PC-3 (cell line): ENCODE measurements at regions not wholly inside any gene's neighbourhood (a gene's known extent, or its start where the extent isn't known, plus 50 kb on each side); places are given as distances from the start of the nearest gene placed in this dataset.

ENCODE experiments used
- ATAC-seq: fragments of 200-7000 bp; cut with Tn5 transposase; 2 replicates; pipeline ENCODE4 v1.9.1; 2020; ENCODE audit warnings: mild to moderate bottlenecking, moderate library complexity
- BruUV-seq: library from RNA; stranded (reverse); fragments of 400-500 nt; replicated peaks from 2 replicates; lab custom pipeline; 2021; lab: Mats Ljungman, UMichigan
- CTCF ChIA-PET: fragments of 300-600 bp; sonication (Branson Sonifier 250); formaldehyde crosslinking; loops from one replicate; lab custom pipeline; 2022; ENCODE audit warnings: antibody characterized with exemption; lab: Charles Lee
- POLR2A ChIA-PET: fragments of 300-600 bp; sonication (Branson Sonifier 250); formaldehyde crosslinking; loops from one replicate; lab custom pipeline; 2022; ENCODE audit warnings: antibody characterized with exemption; ENCODE audit not compliant: unreplicated experiment; lab: Charles Lee
- DNase-seq: peaks from one replicate; pipeline ENCODE4 v3.0.0-alpha.2; 2015
- H2AFZ ChIP-seq: fragments of 300-600 bp; sonication (generic); 2 replicates; pipeline ENCODE4 v1.6.0; 2016; ENCODE audit warnings: antibody characterized with exemption, low read length
- H3F3A ChIP-seq: fragments of 300-600 bp; sonication (generic); one replicate; pipeline ENCODE4 v1.6.0; 2017; ENCODE audit warnings: antibody characterized with exemption, low read length, control low read depth, mild to moderate bottlenecking; ENCODE audit not compliant: unreplicated experiment
- H3K27ac ChIP-seq: fragments of 300-600 bp; sonication (generic); 2 replicates; pipeline ENCODE4 v1.5.1; 2016; ENCODE audit warnings: mild to moderate bottlenecking, low read length
- H3K27me3 ChIP-seq: fragments of 300-600 bp; sonication (generic); 2 replicates; pipeline ENCODE4 v1.6.1; 2016; ENCODE audit warnings: low read length, mixed read lengths
- H3K36me3 ChIP-seq: fragments of 300-600 bp; sonication (generic); 2 replicates; pipeline ENCODE4 v1.6.1; 2016; ENCODE audit warnings: low read depth, mixed run types, low read length, mixed read lengths
- H3K4me1 ChIP-seq: fragments of 300-600 bp; sonication (generic); 2 replicates; pipeline ENCODE4 v1.5.1; 2016; ENCODE audit warnings: low read length; ENCODE audit not compliant: insufficient read depth
- H3K4me2 ChIP-seq: fragments of 300-600 bp; sonication (generic); 2 replicates; pipeline ENCODE4 v1.6.0; 2016; ENCODE audit warnings: low read length
- H3K4me3 ChIP-seq: fragments of 300-600 bp; sonication (generic); 2 replicates; pipeline ENCODE4 v1.5.1; 2016; ENCODE audit warnings: mild to moderate bottlenecking, low read length, mixed read lengths
- H3K79me2 ChIP-seq: fragments of 300-600 bp; sonication (generic); 2 replicates; pipeline ENCODE4 v1.6.1; 2017; ENCODE audit warnings: low read length, mixed read lengths
- H3K9ac ChIP-seq: fragments of 300-600 bp; sonication (generic); 2 replicates; pipeline ENCODE4 v1.6.0; 2016; ENCODE audit warnings: mild to moderate bottlenecking, low read length
- H3K9me2 ChIP-seq: fragments of 300-600 bp; sonication (generic); replicated peaks from 2 replicates; pipeline ENCODE4 v1.6.1; 2016; ENCODE audit warnings: mixed run types, low read length, mixed read lengths
- H3K9me3 ChIP-seq: fragments of 300-600 bp; sonication (generic); 2 replicates; pipeline ENCODE4 v1.6.1; 2016; ENCODE audit warnings: low read length, mixed read lengths
- H4K20me1 ChIP-seq: fragments of 300-600 bp; sonication (generic); 2 replicates; pipeline ENCODE4 v1.6.1; 2016; ENCODE audit warnings: low read length, mixed read lengths
- CTCF ChIP-seq: fragments of 300-600 bp; sonication (generic); conservative IDR thresholded peaks from 2 replicates; pipeline ENCODE4 v1.5.1; 2017; ENCODE audit warnings: antibody characterized with exemption, low read depth, mild to moderate bottlenecking, low read length
- EZH2 ChIP-seq: fragments of 300-600 bp; sonication (generic); IDR thresholded peaks from one replicate; pipeline ENCODE4 v1.6.1; 2017; ENCODE audit warnings: antibody characterized with exemption, mild to moderate bottlenecking, low read length; ENCODE audit not compliant: unreplicated experiment
- EZH2phosphoT487 ChIP-seq: fragments of 300-600 bp; sonication (generic); IDR thresholded peaks from 2 replicates; pipeline ENCODE4 v1.6.1; 2018; ENCODE audit warnings: mild to moderate bottlenecking, antibody characterized with exemption, low read length, borderline replicate concordance
- intact Hi-C: fragments of 100-400 bp; cut with micrococcal nuclease; formaldehyde crosslinking; loops from 2 replicates; pipeline ENCODE4 v1.9.0; 2023

GRCh38 chr5:168156170-168156569 is 135.3 kb upstream of the WWC1 start:
- DNase-seq (no peak), ATAC-seq (no peak)
- no peak overlapping the region for H3K4me3 ChIP-seq
- no TSS peak for BruUV-seq
- H3K27me3 ChIP-seq = peaks cover 56% of the 10 kb centered on the region
- H4K20me1 ChIP-seq = no peaks in the 10 kb centered on the region
- no peaks in the 10 kb centered on the region for H3K9me2 ChIP-seq
- TF ChIP-seq CTCF (no peak), EZH2 (no peak), EZH2phosphoT487 (no peak)
- no peak overlapping the region for H3K27ac ChIP-seq
- H3K4me1 ChIP-seq = no peaks in the 10 kb centered on the region
- H3F3A ChIP-seq = no peaks in the 10 kb centered on the region
- no peak overlapping the region for H2AFZ ChIP-seq
- intact Hi-C loops = no loop called here
- H3K9ac ChIP-seq = no peak overlapping the region
- H3K36me3 ChIP-seq = no peaks in the 10 kb centered on the region
- H3K79me2 ChIP-seq = no peaks in the 10 kb centered on the region
- H3K9me3 ChIP-seq = no peaks in the 10 kb centered on the region
- POLR2A ChIA-PET = no interaction called here
- CTCF ChIA-PET = no interaction called here
- no peak overlapping the region for H3K4me2 ChIP-seq

- no peak overlapping the region for H3K27ac ChIP-seq
- no peak overlapping the region for H3K4me3 ChIP-seq
- peaks cover 51% of the 10 kb centered on the region for H3K27me3 ChIP-seq
- intact Hi-C loops = no loop called here
- no peaks in the 10 kb centered on the region for H4K20me1 ChIP-seq
- no peaks in the 10 kb centered on the region for H3K9me2 ChIP-seq
- no peaks in the 10 kb centered on the region for H3K4me1 ChIP-seq
- no peak overlapping the region for H3K4me2 ChIP-seq
- ChIA-PET POLR2A (no interaction called here), CTCF (no interaction called here)
- TF ChIP-seq EZH2 (no peak), EZH2phosphoT487 (no peak), CTCF (no peak)
- H2AFZ ChIP-seq = no peak overlapping the region
- H3K79me2 ChIP-seq = no peaks in the 10 kb centered on the region
- ATAC-seq (no peak), DNase-seq (no peak)
- H3K9me3 ChIP-seq = no peaks in the 10 kb centered on the region
- H3K36me3 ChIP-seq = no peaks in the 10 kb centered on the region
- H3K9ac ChIP-seq = no peak overlapping the region
- no TSS peak for BruUV-seq
- no peaks in the 10 kb centered on the region for H3F3A ChIP-seq
Observed at GRCh38 chr5:168157141-168157540, 134.3 kb upstream of the WWC1 start.

DNA sequence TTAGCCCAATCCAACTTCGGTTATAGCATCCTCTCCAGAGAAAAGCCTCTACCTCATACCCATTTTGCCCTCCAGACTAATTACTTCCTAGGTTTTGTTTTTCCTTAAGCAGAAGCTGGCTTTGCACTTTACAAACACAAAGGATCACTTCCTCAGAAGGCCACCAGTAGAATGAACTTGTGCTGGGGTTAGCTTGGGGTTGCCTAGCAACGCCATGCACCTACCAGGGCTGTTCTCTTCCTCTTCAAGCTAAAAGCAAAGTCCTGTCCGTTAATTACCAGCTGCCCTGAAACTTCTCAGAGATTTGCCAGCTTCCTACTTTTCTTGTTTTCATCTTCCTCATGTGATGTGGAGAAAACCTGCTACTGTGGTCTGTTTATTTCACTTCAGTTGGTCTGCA is 132.0 kb upstream of the WWC1 start:
- CTCF ChIA-PET = no interaction called here

More for the DNA sequence above, 132.0 kb upstream of the WWC1 start:
- no peak overlapping the region for H3K4me2 ChIP-seq
- no peaks in the 10 kb centered on the region for H3K36me3 ChIP-seq
- no peak overlapping the region for H2AFZ ChIP-seq
- no peak for TF ChIP-seq EZH2
- DNase-seq (no peak), ATAC-seq (no peak)
- H3K4me3 ChIP-seq = no peak overlapping the region
- H3K9me3 ChIP-seq = no peaks in the 10 kb centered on the region
- BruUV-seq = no TSS peak
- intact Hi-C loops = no loop called here
- no peaks in the 10 kb centered on the region for H3K4me1 ChIP-seq
- no peaks in the 10 kb centered on the region for H3K9me2 ChIP-seq
- POLR2A ChIA-PET = no interaction called here
- H3K27ac ChIP-seq = no peak overlapping the region
- peaks cover 49% of the 10 kb centered on the region for H3K27me3 ChIP-seq
- H3F3A ChIP-seq = no peaks in the 10 kb centered on the region
- H4K20me1 ChIP-seq = no peaks in the 10 kb centered on the region
- no peaks in the 10 kb centered on the region for H3K79me2 ChIP-seq
- H3K9ac ChIP-seq = no peak overlapping the region
